Activated CD4-positive, alpha-beta T cell treated with anti-CD3 and anti-CD28 coated beads, Interleukin-2, amount 50 U/mL, for 16 hours (primary cell): ENCODE measurements at regions not wholly inside any gene's neighbourhood (a gene's known extent, or its start where the extent isn't known, plus 50 kb on each side); places are given as distances from the start of the nearest gene placed in this dataset.
"Not testable (repeated sequence)": the region's sequence is repeated elsewhere in the genome, so short reads cannot be mapped to it uniquely, and the experiment has no call there.

ENCODE experiments used
- DNase-seq: peaks from one replicate; pipeline ENCODE4 v3.0.0-alpha.2; 2020

- DNase-seq: not testable (repeated sequence)
These were observed 188.0 kb downstream of the MMUT start for GRCh38 chr6:49274809-49275769.

- no peak for DNase-seq
These were observed 193.9 kb downstream of the MMUT start for GRCh38 chr6:49269190-49269589.

GRCh38 chr6:49264909-49265308, 198.1 kb downstream of the MMUT start:
- DNase-seq: no peak

- no peak for DNase-seq
These were observed 198.6 kb downstream of the MMUT start for GRCh38 chr6:49264496-49264895.

DNA sequence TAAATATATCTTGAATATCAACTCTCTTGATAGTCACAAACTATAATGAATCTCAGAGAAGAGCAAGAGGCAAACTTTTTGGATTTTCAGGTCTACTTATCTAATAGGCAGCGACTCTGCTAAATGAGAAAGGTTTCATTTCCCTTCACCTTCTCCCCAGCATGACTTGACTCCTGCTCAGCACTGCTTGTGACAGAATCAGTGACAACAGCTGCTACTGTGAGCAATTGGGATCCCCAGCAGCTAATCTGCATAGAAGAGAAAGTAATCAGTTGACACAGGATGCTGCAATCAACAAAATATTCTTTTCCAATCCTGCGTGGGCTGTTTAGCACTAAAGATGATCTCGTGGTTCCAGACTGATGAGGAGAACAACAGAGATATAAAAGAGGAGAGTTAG, 205.5 kb downstream of the MMUT start:
- DNase-seq: no peak

GRCh38 chr6:49255335-49255734, 207.7 kb downstream of the MMUT start:
- no peak for DNase-seq

DNA sequence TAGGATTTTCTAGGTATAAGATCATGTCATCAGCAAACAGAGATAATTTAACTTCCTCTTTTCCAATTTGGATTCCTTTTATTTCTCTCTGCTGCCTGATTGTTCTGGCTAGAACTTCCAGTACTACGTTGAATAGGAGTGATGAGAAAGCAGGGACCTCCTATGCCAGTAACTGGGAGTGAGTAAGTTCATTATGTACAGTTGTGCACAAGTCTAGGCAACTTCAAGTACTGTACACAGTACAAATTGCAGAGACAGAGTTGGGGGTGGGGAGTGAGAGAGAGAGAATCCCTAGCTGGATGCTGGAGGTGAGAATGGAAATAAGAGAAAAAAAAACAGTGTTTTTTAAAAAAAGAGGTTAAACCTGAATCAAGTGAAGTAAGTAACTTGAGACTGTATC, 210.2 kb downstream of the MMUT start:
- no peak for DNase-seq

DNA sequence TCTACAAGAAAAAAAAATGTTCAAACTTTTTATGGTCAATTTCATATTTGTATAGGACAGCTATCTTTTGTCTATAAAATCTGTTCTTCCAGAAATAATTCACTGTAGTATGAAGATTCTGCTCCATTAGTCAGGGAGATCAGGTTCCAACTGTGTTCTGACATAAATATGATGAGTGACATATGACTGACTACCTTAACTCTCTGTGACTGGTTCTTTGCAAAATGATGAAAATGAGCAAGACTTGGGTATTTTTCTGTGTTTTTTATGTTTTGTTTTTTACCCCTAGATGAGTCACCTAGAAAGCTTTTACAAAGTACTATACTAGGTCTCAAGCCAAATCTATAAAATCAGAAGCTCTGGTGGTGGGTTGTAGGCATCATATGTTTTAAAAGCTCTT, 229.6 kb downstream of the MMUT start:
- no peak for DNase-seq

- DNase-seq: no peak
These were observed 237.6 kb downstream of the MMUT start for GRCh38 chr6:49225471-49225870.

- DNase-seq: no peak
These were observed 242.8 kb downstream of the MMUT start for GRCh38 chr6:49220293-49220692.

- no peak for DNase-seq
These were observed 257.5 kb downstream of the MMUT start for GRCh38 chr6:49205526-49205925.

DNA sequence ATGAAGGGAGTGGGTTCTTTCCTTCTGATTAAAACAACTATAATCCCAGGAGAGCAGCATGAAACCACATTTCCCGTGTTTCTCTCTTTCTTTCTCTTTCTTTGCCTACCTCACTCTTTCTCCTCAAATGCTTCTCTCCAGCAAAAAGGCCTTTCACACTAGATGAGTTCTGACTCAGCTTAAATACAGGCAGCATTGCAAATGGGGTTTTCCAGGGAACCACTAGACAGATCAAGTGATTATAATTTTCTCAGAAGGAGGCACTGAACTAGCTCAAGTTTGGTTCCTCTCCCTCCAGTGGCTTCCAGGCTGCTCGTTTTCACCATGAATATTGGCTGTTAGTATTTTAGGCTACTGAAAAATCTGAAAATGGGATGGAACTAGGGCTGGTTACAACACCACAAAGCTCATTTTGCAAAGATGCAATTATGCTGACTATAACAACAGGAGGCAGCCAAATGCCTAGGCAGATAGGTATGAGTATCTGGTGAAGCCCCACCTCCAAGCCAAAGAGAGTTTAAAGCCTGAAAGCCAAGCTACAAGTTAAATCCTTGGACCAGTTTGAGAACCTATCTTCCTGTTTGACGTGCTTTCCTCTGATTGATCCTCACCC, 260.0 kb downstream of the MMUT start:
- no peak for DNase-seq

- DNase-seq: no peak
These were observed 265.0 kb downstream of the MMUT start for GRCh38 chr6:49198015-49198414.

- DNase-seq: not testable (repeated sequence)
These were observed 300.7 kb downstream of the MMUT start for GRCh38 chr6:49162379-49162778.

- DNase-seq: no peak
These were observed 307.7 kb downstream of the MMUT start for GRCh38 chr6:49155316-49155715.

DNA sequence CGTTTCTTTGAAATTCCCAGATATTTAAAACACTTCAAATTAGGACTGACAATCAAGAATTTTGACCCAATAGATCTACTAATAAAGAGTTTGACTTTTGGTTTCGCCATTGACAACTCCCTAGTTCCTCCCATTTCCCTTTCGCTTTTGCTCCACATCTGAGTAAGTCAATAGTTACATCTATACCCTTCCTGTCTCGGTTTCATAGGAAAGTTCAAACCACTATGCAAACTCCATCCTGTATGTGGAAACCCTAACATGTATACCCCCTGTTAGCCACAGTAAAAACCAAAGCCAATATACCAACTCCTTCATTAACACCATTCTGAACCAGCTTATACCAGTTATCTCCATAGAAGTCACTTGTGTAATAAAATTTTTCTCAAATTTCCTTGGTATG, 311.1 kb downstream of the MMUT start:
- DNase-seq: no peak

DNA sequence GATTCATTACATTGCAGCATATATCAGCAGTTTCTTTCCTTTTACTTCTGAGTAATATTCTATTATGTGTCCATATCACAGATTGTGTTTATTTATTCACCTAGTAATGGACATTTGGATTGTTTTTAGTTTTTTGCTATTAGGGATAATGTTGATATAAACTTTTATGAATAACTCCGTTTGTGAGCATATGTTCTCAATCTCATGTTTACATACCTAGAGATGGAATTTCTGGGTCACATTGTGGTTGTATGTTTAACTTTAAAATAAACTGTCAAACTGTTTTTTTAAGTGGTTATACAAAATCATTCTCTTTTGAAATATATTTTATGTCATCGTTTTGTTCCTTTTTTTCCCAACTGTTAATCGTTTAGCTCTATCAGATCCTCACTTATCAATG, 311.6 kb downstream of the MMUT start:
- DNase-seq: no peak

DNA sequence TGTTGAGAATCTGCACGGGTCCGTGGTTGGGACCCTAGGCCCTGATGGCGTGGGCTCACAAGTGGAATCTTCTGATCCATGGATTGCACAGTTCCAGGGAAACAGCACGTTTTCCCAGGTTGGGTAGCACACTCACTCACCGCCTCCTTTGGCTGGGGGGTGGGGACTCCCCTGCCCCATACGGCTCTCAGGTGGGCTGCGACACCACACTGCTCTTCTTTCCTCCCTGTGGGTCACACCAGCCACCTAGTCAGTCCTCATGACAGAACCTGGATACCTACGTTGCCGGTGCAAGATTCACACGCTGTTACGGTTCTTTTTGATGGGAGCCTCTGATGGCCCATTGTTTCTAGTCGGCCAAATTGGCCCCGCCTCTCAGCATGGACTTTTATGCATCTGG, 312.0 kb downstream of the MMUT start:
- no peak for DNase-seq

- no peak for DNase-seq
These were observed 317.8 kb downstream of the MMUT start for GRCh38 chr6:49145280-49145679.

DNA sequence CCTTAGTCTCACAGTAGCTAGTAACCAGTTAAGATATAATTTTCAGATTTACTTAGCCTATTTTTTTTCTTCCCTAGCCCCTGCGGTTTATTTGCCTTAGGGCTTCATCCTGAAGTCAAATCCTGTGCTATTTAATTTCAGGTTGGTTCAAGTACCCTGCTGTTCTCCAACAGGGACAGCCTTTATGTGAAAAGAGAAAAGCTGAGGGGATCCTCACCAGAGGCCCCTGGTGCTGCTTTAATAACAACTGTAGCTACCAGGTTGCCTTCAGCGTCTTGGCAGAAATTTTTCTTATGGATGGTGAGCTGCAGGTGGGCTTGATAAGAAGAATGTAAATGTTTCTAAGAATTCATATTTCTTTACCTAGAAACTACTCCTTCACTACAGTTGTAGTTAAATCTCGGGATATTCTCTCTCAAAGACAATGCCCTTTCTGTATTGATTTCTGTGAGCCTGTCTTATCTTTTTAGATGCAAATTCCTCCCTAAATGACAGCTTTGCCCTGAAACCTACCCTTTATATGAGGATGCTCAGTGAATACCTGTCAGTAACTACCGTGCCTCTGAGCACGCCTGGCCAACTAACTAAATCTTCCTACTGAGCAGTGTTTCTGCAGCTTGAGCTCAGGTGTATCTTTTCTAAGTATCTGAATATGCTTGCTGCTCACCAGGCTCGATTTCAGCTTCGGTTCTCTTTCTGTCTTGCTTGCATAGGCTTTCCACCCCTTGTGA, 320.5 kb downstream of the MMUT start:
- no peak for DNase-seq

- DNase-seq: no peak
These were observed 341.1 kb downstream of the MMUT start for GRCh38 chr6:49121970-49122369.

DNA sequence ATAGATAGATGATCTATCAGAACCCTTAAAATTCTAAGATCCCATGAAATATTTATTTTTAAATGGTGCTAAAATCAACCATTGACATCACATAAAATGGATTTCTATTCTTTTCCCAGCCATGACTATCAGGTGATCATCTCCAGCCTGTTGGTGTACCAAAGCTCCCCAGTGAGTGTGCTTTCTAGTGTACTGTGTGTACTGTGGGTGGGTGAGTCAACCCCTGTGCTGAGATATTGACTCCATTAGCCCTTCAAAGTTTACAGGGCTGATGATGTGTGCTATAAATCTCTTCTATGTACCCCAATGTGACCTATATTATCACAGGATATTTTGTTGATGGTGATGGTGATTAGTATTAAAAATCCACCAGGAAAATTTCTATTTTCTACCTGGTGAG, 344.6 kb downstream of the MMUT start:
- DNase-seq: no peak

DNA sequence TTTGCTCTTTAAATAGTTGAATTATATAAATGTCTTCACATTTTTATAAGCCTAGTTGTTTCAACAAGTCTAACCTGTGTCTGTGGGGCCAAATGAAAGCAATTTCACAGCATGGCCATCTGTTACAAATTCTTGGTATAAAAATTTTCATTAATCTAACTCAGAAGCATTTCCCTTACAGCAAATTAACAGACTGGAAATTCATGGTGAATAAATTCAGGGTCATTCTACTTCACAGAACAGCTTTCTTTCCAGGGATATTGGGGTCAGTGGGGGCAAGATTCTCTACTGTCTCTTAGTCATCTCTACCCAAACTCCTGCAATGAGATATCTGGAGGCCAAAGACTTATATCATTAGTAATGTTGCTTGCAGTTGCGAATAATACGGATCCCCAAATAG, 352.1 kb downstream of the MMUT start:
- DNase-seq: no peak

- not testable (repeated sequence) for DNase-seq
These were observed 365.4 kb downstream of the MMUT start for GRCh38 chr6:49097664-49098063.
